ENCODE measurements at regions not wholly inside any gene's neighbourhood (a gene's known extent, or its start where the extent isn't known, plus 50 kb on each side); places are given as distances from the start of the nearest gene placed in this dataset.

DNA sequence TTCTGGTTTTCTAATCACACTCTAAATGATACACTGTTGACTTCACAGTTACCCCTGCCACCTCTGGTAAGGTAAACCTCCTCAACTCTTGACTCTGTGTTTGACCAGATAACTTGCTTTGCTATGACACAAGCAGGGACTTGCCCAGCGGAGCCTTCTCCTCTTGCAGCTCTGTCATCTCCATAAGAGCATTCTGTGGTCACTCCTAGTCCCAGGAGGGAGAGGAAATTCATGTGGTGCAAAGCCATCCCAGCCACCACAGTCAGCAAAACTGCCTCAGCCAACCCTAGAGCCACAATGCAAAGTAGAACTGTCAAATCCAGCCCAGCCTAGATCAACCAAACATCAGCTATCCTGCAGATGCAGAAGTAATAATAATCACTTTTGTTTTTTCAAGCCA, 144.7 kb upstream of the GADL1 start:
- no peaks in the 10 kb centered on the region for H3F3A ChIP-seq (ENCODE audit: insufficient read depth, low read length)
- no peaks in the 10 kb centered on the region for H3K4me1 ChIP-seq (ENCODE audit: insufficient read depth, low read length, severe bottlenecking)
- H2AFZ ChIP-seq (ENCODE audit: low read length): no peak overlapping the region
- TF ChIP-seq, protein P1, sequence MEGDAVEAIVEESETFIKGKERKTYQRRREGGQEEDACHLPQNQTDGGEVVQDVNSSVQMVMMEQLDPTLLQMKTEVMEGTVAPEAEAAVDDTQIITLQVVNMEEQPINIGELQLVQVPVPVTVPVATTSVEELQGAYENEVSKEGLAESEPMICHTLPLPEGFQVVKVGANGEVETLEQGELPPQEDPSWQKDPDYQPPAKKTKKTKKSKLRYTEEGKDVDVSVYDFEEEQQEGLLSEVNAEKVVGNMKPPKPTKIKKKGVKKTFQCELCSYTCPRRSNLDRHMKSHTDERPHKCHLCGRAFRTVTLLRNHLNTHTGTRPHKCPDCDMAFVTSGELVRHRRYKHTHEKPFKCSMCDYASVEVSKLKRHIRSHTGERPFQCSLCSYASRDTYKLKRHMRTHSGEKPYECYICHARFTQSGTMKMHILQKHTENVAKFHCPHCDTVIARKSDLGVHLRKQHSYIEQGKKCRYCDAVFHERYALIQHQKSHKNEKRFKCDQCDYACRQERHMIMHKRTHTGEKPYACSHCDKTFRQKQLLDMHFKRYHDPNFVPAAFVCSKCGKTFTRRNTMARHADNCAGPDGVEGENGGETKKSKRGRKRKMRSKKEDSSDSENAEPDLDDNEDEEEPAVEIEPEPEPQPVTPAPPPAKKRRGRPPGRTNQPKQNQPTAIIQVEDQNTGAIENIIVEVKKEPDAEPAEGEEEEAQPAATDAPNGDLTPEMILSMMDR (IDR thresholded peaks at IDR 0.05; ENCODE audit: low read length): no peak
- no peak for TF ChIP-seq EZH2 (IDR thresholded peaks at IDR 0.05; ENCODE audit: borderline replicate concordance, low read length)
- H3K36me3 ChIP-seq (ENCODE audit: insufficient read depth, low read length): no peaks in the 10 kb centered on the region
- H3K27ac ChIP-seq (ENCODE audit: low read depth, low read length, poor library complexity, severe bottlenecking): no peak overlapping the region
- no peak overlapping the region for H3K4me3 ChIP-seq (ENCODE audit: low read depth, low read length, poor library complexity, severe bottlenecking)
- no peak overlapping the region for H3K4me2 ChIP-seq (ENCODE audit: low read length)
- H3K27me3 ChIP-seq (ENCODE audit: insufficient read depth, low read length): no peaks in the 10 kb centered on the region
- no peaks in the 10 kb centered on the region for H3K79me2 ChIP-seq (ENCODE audit: insufficient read depth, low read length)
- no peaks in the 10 kb centered on the region for H3K9me3 ChIP-seq (ENCODE audit: low read length)
- H3K9ac ChIP-seq (ENCODE audit: low read length): no peak overlapping the region
- no peaks in the 10 kb centered on the region for H3K9me2 ChIP-seq (ENCODE audit: low read depth, low read length)
- H4K20me1 ChIP-seq (ENCODE audit: insufficient read depth, low read length): no peaks in the 10 kb centered on the region

GRCh38 chr3:31041161-31041978, 146.9 kb upstream of the GADL1 start:
- Histone ChIP-seq H3K9me2 (ENCODE audit: low read depth, low read length) (no peaks in the 10 kb centered on the region), H3K4me2 (ENCODE audit: low read length) (no peak overlapping the region), H3K9ac (ENCODE audit: low read length) (no peak overlapping the region), H3K79me2 (ENCODE audit: insufficient read depth, low read length) (no peaks in the 10 kb centered on the region), H3K36me3 (ENCODE audit: insufficient read depth, low read length) (no peaks in the 10 kb centered on the region), H3K27ac (ENCODE audit: low read depth, low read length, poor library complexity, severe bottlenecking) (no peak overlapping the region), H3K4me3 (ENCODE audit: low read depth, low read length, poor library complexity, severe bottlenecking) (no peak overlapping the region), H3K27me3 (ENCODE audit: insufficient read depth, low read length) (no peaks in the 10 kb centered on the region), H2AFZ (ENCODE audit: low read length) (no peak overlapping the region), H4K20me1 (ENCODE audit: insufficient read depth, low read length) (no peaks in the 10 kb centered on the region), H3K4me1 (ENCODE audit: insufficient read depth, low read length, severe bottlenecking) (no peaks in the 10 kb centered on the region), H3K9me3 (ENCODE audit: low read length) (no peaks in the 10 kb centered on the region), H3F3A (ENCODE audit: insufficient read depth, low read length) (no peaks in the 10 kb centered on the region)
- TF ChIP-seq, protein P1 (IDR thresholded peaks at IDR 0.05; ENCODE audit: low read length): no peak
- TF ChIP-seq EZH2 (IDR thresholded peaks at IDR 0.05; ENCODE audit: borderline replicate concordance, low read length): no peak

DNA sequence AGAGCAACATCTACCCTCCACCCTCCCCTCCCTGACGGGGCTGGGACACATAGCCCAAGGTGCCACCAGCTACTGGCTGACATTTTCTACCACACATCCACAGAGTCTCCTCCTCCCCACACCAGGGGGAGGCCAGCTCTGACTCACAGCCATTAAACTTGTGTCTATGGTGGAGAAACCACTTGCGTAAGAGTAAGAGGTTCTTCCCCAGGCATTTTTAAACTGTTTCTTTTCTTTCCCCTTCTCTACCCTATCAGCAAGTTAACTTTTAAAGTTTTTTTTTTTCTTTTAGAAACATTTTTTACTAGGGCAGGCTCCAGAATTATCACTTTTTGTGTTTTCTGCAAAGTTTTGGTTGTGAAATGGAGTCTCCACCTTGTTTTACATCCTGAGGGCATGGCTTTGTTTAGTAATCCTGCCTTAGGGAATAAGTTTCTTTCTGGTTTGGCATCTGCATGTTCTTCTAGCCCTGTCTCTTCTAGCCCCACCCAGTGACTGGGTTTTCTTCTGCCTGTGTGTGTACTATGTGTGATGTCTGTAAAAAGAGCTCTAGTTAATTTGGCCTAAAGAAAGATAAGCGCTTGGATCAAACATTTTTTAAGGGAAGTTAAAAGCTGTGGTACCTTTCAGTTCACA, 148.8 kb upstream of the GADL1 start:
- Histone ChIP-seq H2AFZ (ENCODE audit: low read length) (no peak overlapping the region), H3K27ac (ENCODE audit: low read depth, low read length, poor library complexity, severe bottlenecking) (no peak overlapping the region), H3K4me3 (ENCODE audit: low read depth, low read length, poor library complexity, severe bottlenecking) (no peak overlapping the region), H4K20me1 (ENCODE audit: insufficient read depth, low read length) (no peaks in the 10 kb centered on the region), H3K79me2 (ENCODE audit: insufficient read depth, low read length) (no peaks in the 10 kb centered on the region), H3K36me3 (ENCODE audit: insufficient read depth, low read length) (no peaks in the 10 kb centered on the region), H3K9me3 (ENCODE audit: low read length) (no peaks in the 10 kb centered on the region), H3K27me3 (ENCODE audit: insufficient read depth, low read length) (no peaks in the 10 kb centered on the region), H3F3A (ENCODE audit: insufficient read depth, low read length) (no peaks in the 10 kb centered on the region), H3K4me1 (ENCODE audit: insufficient read depth, low read length, severe bottlenecking) (no peaks in the 10 kb centered on the region), H3K9ac (ENCODE audit: low read length) (no peak overlapping the region), H3K9me2 (ENCODE audit: low read depth, low read length) (no peaks in the 10 kb centered on the region), H3K4me2 (ENCODE audit: low read length) (no peak overlapping the region)
- TF ChIP-seq, protein P1 (IDR thresholded peaks at IDR 0.05; ENCODE audit: low read length): no peak
- TF ChIP-seq EZH2 (IDR thresholded peaks at IDR 0.05; ENCODE audit: borderline replicate concordance, low read length): no peak
